ENCODE measurements at regions not wholly inside any gene's neighbourhood (a gene's known extent, or its start where the extent isn't known, plus 50 kb on each side); places are given as distances from the start of the nearest gene placed in this dataset.

DNA sequence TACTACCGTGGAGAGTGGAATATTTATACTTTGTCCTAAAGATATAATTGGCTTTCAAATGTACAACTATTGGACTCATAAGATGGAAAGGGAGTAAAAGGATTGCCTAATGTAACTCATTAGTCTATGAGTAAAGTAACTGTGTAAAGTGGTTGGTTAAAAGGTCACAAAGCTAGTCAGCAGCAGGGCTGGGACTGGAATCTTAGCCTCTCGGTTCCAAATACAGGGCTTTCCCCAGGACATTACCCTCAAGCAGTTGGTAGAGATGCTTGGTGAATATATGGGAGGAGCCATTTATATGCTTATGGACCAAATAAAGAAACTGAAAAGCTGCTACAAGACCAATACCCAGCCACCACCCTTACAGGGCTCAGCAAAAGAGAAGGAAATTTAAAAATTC, 283.7 kb downstream of the HLX start:
- DNase-seq (ENCODE audit: low read depth) = no peak

DNA sequence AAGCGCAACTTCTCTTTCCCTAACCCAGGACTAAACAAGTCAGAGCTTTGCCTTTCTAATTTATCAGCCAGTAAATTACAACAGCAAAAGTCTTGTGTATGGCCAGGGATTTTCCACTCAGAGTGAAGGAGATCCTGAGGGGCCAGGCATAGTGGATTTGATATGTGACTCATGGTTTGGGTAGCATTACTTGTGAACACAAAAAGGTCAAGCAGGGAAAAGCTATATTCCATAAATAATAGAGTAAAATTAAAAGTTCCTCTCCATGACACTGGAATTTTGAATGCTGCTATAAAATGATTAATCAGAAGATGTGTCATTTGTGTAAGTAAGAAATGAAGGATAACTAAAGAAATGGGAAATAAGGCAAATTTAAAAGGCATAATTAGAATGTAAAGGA, 284.8 kb downstream of the HLX start:
- DNase-seq (ENCODE audit: low read depth) = no peak

DNA sequence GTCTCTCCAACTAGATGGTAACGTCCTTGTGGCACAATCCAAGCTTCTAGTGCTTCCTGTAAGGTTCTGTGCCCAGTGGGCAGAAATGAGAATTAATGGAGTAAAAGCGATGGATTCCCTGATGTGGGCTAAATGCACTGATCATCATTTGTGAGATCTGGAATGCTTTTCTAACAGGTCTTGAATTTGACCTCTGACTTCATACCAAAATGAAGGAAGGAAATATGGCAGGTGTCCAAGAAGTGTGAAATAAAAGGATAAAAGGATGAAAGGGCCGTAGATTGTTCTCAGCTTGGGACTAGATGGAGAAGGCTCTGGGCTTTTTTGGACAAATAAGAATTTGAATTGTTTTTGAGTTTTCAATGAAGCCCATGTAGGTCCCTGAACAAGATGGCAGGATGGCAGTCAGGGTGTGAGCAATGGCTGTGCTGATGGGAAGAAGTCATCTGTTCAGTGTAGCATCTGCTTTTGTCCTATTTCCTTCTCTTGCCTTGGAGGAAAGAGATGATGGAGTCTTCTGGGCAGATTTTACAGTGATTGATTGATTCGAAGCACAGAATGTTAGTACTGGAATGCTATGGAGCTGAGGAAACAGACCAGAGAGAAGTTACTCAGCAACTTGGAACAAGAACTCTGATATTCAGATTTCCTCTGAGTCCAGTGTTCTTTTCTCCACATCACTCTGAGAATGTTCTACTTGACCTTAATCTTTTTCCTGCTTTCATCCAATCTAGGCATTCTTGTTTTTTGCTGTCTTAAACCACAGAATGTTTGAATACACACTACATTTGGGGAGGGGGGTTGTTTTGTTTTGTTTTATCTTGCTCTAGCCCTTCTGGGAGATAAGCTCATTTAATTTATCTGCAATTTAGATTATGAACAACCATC, 286.0 kb downstream of the HLX start:
- DNase-seq (ENCODE audit: low read depth) = no peak

DNA sequence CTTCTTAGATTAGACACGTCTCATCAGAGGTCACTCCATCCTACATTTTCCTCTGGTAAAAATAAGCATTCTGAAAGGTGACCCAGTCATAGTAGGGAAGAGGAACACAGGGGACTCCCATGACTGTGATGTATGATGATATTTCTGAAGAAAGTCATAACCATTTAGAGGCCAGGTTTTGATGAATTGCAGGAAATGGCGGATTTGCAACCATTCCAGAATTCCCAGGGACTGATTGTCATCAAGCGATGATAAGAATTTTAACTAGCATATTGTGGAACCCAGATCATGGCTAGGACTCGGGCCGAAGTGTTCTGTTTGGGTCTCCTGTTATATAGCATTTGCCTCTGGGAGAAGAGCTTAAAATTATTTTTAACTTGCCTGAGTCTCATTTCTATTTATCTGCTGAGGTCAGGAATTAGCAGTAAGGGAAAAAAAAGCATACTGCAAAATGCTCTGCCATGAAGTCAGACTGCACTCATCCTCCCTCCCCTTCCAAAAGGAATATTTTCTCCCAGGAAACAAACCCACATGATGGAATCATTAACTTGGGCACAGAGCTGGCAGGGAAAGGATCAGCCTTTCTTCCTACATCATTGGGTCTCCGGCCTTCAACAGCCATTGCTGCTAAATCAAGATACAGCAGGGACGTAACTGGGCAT, 286.7 kb downstream of the HLX start:
- no peak for DNase-seq (ENCODE audit: low read depth)

DNA sequence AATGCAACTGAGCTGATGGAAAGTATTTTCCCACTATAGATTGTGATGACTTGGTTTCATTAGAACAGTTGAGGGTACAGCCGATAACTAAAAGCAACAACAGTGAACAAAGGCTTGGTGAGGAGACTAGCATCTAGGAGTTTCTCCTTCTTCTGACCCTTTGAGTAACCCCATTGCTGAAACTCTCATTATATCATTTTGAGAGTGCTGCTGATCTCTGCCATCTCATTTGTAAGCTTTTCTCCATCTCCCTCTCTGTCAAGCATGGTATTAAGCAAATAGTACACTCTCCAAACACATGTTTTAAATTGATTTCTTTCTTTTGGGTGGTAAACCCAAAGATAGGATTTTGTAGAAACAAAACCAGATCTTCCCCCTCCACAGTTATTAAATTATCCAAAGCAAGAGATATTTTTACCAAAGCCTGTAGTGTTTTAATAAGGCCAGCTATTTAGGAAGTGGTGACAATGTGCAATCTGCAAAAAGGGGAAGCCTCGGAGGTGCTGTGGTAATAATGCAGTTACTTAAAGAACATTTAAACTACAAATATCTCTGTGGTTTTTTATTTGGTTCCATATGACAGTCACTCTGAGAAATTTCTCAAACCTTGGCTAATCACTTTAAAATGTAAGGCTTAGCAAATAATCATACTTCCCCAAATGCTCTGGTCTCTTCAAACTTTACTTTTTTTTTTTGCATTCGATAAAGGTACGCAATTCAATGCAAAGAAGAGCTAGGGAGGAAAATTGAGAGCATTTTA, 287.5 kb downstream of the HLX start:
- no peak for DNase-seq (ENCODE audit: low read depth)

DNA sequence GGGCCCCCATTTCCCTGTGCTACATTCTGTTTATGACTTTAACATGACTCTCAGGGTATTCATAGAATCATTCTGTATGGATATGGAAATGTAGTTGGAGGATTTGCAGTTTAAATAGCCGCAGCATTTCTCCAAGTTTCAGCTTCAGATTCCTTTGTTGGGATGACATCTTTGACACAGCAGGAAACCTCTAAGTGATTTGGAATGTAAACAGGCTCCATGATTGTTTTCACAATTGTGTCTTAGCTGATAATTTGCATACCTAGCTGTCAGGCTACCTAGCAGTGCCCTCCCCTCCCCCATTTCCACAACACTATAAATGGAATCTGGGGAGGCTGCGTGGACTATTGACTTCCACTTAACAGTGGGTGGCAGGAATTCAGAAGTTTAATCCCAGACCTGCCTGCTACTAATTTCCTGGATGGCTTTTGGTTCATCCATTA, 290.2 kb downstream of the HLX start:
- DNase-seq (ENCODE audit: low read depth) = no peak

DNA sequence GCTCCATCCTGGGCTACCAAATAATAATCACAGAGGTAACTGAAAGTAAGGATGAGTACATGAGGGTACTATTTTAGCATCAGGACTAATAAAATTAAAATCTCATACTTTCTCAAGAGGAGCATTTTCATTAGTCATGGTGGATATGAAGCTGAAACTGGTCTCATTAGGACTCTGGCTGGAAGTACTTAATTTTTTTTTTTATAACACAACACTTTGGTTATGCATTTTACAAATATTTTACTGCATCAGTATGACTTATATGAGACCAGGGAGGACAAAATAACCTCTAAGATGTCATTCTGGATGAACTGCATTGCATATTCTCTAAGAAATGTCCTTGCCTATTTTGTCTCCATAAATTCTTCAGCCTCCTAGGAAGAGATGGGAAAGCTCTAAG, 290.9 kb downstream of the HLX start:
- DNase-seq (ENCODE audit: low read depth) = no peak

DNA sequence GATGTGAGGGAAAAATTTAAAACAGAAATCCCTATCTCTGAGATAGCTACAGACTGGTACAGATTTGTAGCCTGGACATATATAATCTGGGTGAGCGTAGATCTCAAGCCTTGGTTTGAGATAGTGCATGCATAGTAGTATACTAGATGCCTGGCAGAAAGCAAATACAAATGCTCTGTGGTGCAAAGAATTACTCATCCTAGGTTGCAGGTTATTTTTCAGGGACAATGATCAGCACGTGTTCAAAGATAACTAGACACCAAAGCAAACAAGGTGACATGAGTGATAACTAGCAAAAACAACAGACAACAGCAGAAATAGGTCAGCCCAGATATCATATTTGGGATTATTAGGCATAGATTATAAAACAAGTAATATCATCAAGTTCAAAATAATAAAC, 292.5 kb downstream of the HLX start:
- no peak for DNase-seq (ENCODE audit: low read depth)

DNA sequence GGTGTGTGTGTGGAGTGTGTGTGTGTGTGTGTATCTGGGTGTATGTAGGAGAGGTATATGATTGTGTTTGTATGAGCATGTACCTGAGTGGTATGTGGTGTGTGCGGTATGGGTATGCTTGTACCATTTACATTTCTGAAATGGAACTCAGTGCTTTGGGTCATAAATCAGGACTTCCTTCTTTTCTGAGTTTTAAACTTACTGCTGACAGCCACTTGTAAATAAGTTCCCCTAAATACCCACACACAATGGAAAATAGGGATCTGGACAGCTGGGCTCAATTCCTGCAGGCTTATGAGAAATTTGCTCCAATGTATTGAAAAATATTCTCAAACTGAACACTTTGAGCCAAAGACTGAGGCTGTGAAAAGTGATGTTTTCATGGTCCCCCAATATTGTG, 293.6 kb downstream of the HLX start:
- no peak for DNase-seq (ENCODE audit: low read depth)

DNA sequence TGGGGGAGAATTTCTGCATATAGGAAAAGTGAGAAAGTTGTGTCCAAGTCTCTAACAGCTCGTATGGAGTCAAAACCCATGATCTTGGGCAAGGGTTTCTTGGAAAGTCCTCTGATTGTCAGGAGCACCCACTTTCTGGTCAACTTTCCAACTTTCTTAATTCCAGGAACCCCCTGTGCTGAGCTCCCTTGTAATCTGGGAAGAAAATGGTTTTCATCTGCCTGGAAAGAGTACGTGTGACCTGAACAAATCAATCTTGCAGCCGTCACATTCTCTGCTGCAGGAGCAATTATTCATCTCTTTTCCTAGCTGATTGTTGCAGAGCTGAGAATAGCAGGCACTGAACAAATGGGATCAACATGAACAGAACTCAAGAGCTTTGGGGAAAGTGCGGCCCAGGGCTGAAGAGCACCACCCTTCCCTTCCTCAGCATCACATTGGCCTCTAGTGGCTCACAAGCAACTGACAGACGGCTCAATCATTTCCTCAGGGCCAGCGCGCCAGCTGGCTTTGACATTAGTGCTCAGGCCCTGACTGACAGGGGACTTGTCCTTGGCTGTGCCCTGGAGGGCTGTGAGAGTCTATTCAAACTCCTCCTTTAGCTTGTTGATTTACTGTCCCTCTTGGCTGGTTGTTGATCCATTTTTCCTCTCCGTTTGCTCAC, 295.2 kb downstream of the HLX start:
- DNase-seq (ENCODE audit: low read depth) = no peak

DNA sequence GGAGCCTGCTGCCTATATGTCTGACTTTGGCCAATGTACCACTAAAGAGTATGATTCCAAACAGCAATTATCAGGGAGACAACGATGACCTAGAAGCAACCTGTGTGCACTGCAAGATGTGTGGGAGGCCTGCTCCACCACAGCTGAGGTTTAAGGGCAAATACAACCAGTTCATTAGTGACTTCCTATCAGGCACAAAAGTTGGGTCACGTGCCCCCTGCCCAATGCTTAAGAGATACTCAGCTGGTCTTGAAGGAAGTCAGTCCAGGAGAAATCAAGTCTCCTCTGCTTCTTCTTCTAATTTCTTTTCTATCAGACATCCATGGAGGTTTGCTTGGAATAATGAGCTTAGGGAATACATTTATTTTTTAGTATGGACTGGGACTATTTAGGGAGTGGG, 296.0 kb downstream of the HLX start:
- no peak for DNase-seq (ENCODE audit: low read depth)

DNA sequence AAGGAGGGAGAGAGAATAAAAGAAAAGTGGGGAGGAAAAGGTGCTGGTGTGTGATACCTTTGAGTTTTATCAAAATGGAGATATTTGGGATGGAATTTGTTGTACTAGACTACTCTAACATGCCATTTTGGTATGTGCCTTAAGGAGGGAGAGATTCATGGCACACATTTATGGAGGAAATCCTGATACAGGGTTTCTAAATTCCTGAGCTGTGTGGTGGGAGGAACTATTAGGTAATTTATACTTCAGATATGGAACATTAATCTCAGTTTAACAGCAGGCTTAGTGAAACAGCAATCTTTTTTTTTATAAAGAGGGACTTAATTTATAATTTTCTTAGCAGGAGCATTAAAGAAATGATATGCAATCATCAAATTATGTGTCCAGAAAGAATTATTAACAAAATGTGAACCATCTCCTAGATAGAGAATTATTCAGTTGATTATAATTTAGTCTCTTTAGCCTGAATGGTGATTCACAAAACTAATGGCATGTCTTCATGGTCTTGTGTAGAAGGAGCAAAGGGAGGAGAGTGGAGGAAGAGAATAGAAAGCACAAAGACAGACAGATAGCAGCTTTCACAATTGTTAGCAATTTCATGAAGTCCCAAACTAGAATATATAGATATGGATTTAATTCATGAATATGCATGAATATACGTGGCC, 301.6 kb downstream of the HLX start:
- DNase-seq (ENCODE audit: low read depth) = no peak

DNA sequence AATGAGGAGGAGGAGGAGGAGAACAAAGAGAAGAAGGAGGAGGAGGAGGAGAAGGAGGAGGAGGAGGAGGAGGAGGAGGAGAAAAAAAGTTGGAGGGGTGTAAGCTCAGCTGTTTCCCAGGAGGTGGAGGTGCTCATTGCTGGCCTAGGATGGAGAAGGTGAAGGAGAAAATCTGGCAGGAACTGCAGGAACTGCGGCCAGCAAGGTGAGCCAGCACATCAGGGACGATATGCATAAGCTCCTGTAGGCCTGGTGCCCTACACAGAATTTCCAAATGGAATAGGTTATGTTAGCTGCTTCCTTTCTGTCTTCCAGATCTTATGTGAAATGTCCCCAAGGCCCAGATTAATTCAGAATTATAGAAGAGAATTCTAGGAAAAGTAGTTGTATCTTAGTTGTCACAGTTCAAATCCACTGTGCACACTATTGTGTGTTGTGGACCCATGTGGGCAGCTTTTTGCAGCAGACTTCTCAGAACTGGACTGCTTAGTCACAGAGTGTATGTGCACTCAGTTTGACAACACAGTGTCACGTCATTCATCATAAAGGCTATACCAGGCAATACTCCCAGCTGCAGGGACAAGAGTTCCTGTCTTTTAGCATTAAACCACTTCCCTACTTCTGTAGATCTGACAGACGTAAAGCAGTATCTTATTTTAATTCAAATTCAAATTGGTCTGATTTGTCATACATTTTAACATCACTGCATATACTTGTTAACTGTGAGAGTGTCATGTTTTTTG, 303.7 kb downstream of the HLX start:
- DNase-seq (ENCODE audit: low read depth) = no peak

DNA sequence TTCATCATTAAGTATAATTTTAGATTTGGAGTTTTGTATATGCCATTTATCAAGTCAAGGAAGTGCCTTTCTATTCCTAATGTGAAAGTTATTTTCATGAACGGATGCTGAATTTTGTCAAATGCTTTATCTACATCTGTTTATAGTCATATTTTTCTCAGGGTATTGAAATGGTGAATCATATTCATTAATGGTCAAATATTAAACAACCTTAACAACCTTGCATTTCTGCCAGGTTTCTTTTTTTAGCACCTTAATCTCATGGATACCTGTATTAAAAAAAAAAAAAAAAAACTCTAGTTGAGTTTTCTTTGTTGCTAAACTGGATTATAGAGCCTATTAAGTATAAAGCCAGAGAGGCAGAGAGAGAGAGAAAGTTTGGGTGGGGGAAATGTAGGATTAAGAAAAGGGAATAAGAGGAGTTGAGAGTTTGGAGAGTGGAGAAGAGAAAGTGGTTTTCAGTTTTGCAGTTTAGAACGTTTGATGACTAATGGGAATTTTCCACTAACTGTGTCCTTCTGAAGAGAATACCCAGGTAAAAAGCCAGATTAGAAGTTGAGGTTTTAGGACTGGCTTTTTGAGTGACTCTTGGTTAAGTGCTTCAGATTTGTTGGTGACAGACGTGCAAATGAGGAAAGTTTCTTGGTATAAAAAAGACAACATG, 305.0 kb downstream of the HLX start:
- DNase-seq (ENCODE audit: low read depth) = no peak

DNA sequence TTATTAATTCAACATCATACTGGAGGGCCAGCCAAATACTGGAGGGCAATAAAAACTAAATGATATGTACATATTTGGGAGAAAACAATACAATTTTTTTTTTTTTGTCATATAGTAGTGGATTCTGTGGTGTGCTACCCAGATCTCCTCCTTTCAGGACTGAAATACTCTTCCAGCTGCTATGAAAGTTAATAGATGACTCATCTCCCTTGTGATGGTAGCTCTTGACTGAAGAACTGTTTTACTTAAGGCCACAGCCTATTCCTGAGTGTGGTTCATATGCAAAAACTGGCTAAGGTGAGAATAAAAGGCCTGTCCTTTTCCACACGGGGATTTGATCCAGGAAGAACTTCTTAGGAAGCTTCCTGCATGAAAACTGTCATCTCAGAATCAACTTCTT, 307.9 kb downstream of the HLX start:
- DNase-seq (ENCODE audit: low read depth) = no peak

DNA sequence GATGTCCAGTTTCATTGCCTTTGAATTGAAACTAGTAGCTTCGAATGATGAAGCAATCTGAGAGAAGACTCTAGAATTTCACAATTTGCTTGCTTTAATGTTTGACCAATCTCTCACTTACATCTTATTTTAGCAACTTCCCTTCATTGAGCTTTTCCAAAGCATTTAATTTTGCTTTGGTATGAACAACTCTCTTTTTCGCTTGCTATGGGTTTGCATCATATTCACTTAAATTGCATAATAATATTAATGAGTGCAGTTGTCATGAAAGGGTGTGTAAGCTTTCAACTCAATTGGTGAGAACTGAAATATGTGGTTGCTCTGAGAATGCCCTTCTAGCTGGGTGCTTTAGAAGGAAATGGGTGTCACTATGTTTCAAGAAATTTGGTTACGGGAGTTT, 309.2 kb downstream of the HLX start:
- no peak for DNase-seq (ENCODE audit: low read depth)

DNA sequence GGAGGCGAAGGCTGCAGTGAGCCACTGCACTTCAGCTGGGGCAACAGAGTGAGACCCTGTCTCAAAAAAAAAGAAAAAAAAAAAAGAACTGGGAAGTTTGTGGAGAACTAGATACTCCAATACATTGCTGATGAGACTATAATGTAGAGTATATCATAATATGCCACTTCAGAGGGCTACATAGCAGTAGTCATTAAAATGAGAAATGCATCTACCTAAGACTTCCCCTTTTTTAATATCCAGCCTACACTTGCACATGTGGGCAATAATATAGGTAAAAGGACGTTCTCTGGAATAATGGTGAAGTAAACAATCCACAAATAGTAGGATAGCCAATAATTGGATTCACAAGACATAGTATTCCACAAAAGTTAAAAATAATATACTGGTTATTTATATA, 311.0 kb downstream of the HLX start:
- no peak for DNase-seq (ENCODE audit: low read depth)

DNA sequence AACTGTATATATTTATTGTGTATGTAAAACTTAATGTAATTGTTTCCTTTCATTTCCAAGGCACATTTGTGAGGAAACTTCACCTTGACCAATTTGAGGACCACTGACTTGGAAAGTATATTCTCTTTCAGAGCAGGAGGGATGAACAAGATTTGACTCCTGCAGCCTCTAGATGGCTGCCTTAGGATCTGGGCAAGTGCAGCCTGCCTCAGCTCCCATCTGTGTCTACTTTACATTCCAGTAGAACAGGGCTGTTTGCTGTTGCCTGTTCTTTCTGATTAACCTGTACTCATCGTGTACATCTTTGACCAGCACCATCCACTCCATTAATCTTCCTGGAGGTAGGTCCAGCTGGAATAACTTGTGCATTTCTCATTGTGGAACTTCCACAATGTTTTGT, 312.8 kb downstream of the HLX start:
- no peak for DNase-seq (ENCODE audit: low read depth)

DNA sequence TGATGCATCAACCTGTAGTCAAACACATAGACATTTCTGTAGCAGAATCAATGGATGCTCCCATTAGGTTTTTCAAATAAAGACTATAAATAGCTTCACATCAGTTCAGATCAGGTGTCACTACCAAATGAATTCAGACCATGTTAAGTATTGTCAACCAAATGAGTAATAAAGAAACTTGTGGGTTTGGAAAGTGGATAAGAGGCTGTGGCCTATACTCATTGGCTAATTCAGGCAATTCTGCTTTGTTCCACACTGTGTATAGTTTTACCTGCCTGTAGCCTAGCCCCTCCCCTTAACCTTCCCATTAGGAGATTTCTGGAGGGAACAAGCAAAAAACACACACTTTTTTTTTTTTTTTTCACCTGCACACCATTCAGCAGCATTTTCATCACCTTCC, 321.2 kb downstream of the HLX start:
- no peak for DNase-seq (ENCODE audit: low read depth)

DNA sequence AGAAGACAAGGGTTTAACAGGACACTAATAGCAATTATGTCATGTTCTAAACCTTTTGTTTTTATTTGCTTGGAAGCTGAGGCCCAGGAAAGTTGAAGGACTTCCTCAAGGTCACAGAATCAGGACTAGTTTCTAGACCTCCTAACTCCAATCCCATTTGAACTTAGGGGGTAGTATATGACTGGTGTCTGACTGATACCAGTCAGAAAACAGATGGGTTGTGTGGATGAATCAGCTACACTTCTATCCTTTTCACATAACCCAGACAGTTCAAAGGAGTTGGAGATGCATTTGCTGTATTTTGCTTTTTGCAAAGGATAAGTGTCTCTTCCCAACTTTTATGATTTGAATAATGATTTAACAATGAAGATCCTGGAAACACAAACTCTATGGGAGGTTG, 322.5 kb downstream of the HLX start:
- no peak for DNase-seq (ENCODE audit: low read depth)
